Neural cell (in vitro differentiated cells): ENCODE measurements at regions not wholly inside any gene's neighbourhood (a gene's known extent, or its start where the extent isn't known, plus 50 kb on each side); places are given as distances from the start of the nearest gene placed in this dataset.
A peak's percentile ranks its signal among the peaks of the same experiment; 100 is the strongest.
"Not testable (repeated sequence)": the region's sequence is repeated elsewhere in the genome, so short reads cannot be mapped to it uniquely, and the experiment has no call there.

ENCODE experiments used
- H2AFZ ChIP-seq: fragments of 200-600, 300-800 bp; sonication (generic), shearing (Covaris generic); 2 replicates; pipeline ENCODE4 v1.6.0; 2014; ENCODE audit warnings: low read depth, mild to moderate bottlenecking, antibody characterized with exemption, low read length, moderate library complexity
- H3F3A ChIP-seq: fragments of 200-600 bp; shearing (Covaris generic); 2 replicates; pipeline ENCODE4 v1.6.1; 2016; ENCODE audit warnings: mild to moderate bottlenecking, moderate library complexity, mixed read lengths, antibody characterized with exemption, low read length; ENCODE audit not compliant: insufficient read depth, poor library complexity, severe bottlenecking
- H3K27ac ChIP-seq: fragments of 200-600, 300-800 bp; sonication (generic), shearing (Covaris generic); 2 replicates; pipeline ENCODE4 v1.5.1; 2014; ENCODE audit warnings: mild to moderate bottlenecking, low read length, moderate library complexity
- H3K27me3 ChIP-seq: fragments of 300-800, 200-600 bp; sonication (generic), shearing (Covaris generic); 2 replicates; pipeline ENCODE4 v1.6.0; 2014; ENCODE audit warnings: mild to moderate bottlenecking, low read depth, low read length, moderate library complexity; ENCODE audit not compliant: insufficient read depth
- H3K36me3 ChIP-seq: fragments of 300-800, 200-600 bp; sonication (generic), shearing (Covaris generic); 2 replicates; pipeline ENCODE4 v1.5.1; 2014; ENCODE audit warnings: mild to moderate bottlenecking, antibody characterized with exemption, low read length, moderate library complexity; ENCODE audit not compliant: insufficient read depth
- H3K4me2 ChIP-seq: fragments of 300-800, 200-600 bp; sonication (generic), shearing (Covaris generic); 2 replicates; pipeline ENCODE4 v1.6.0; 2014; ENCODE audit warnings: mild to moderate bottlenecking, low read length
- H3K4me3 ChIP-seq: fragments of 300-800, 200-600 bp; sonication (generic), shearing (Covaris generic); 2 replicates; pipeline ENCODE4 v1.5.1; 2014; ENCODE audit warnings: mild to moderate bottlenecking, low read length, moderate library complexity
- H3K79me2 ChIP-seq: fragments of 200-600 bp; shearing (Covaris generic); replicated peaks from 2 replicates; pipeline ENCODE4 v1.6.0; 2014; ENCODE audit warnings: mild to moderate bottlenecking, low read length, moderate library complexity; ENCODE audit not compliant: insufficient read depth
- H3K9ac ChIP-seq: fragments of 300-800, 200-600 bp; sonication (generic), shearing (Covaris generic); 2 replicates; pipeline ENCODE4 v1.6.1; 2016; ENCODE audit warnings: mild to moderate bottlenecking, low read length, mixed read lengths
- H3K9me2 ChIP-seq: fragments of 200-600 bp; shearing (Covaris generic); 2 replicates; pipeline ENCODE4 v1.6.1; 2016; ENCODE audit warnings: mild to moderate bottlenecking, low read length, mixed read lengths; ENCODE audit not compliant: insufficient read depth
- H3K9me3 ChIP-seq: fragments of 200-600, 300-800 bp; sonication (generic), shearing (Covaris generic); 2 replicates; pipeline ENCODE4 v1.6.1; 2016; ENCODE audit warnings: mild to moderate bottlenecking, mixed run types, low read length, moderate library complexity, mixed read lengths
- H4K20me1 ChIP-seq: fragments of 200-600 bp; shearing (Covaris generic); 2 replicates; pipeline ENCODE4 v1.6.1; 2016; ENCODE audit warnings: mild to moderate bottlenecking, mixed run types; ENCODE audit not compliant: insufficient read depth
- CTCF ChIP-seq: fragments of 450-650 bp; IDR thresholded peaks from 2 replicates; pipeline ENCODE4 v1.5.1; 2014; ENCODE audit warnings: antibody characterized with exemption, mild to moderate bottlenecking, moderate library complexity; ENCODE audit not compliant: poor library complexity, severe bottlenecking
- RAD21 ChIP-seq: fragments of 450-650 bp; conservative IDR thresholded peaks from 2 replicates; pipeline ENCODE4 v1.6.1; 2014; ENCODE audit warnings: antibody characterized with exemption, mild to moderate bottlenecking, moderate library complexity

DNA sequence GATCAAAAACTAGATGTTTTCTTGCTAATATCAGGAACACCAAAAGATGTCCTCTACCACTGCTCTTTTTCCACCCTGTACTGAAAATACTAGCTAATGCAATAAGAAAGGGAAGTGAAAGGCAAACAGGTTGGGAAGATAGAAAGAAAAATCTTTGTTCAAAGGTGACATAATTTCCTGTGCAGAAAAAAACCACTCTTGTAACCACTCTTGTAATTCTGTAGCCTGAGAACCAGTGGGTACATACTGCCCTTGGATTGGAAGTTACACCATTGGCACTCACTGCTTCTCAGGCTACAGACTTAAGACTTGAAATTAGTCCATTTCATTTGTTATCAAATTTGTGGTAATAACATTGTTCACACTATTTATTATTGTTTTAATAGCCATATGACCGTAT, 263.0 kb upstream of the TGIF2LX start:
- H3K79me2 ChIP-seq, H3K27me3 ChIP-seq, H3K9ac ChIP-seq, H3F3A ChIP-seq, H3K36me3 ChIP-seq, H2AFZ ChIP-seq, H3K4me2 ChIP-seq, H3K27ac ChIP-seq, H3K9me2 ChIP-seq, H4K20me1 ChIP-seq, H3K9me3 ChIP-seq, H3K4me3 ChIP-seq: not testable (repeated sequence)

- H3K79me2 ChIP-seq = not testable (repeated sequence)
Measured at GRCh38 chrX:89706481-89706880, 215.2 kb upstream of the TGIF2LX start.

GRCh38 chrX:89707363-89707927, 214.3 kb upstream of the TGIF2LX start:
- not testable (repeated sequence) for H3K4me2 ChIP-seq, H3K27me3 ChIP-seq, H3F3A ChIP-seq, H3K4me3 ChIP-seq, H2AFZ ChIP-seq, H3K27ac ChIP-seq, H3K9me2 ChIP-seq, H3K36me3 ChIP-seq, H3K79me2 ChIP-seq, H3K9me3 ChIP-seq, H4K20me1 ChIP-seq, H3K9ac ChIP-seq

More at GRCh38 chrX:89706481-89706880, 215.2 kb upstream of the TGIF2LX start:
- H4K20me1 ChIP-seq, H3K27ac ChIP-seq, H3K9ac ChIP-seq, H3K9me2 ChIP-seq, H2AFZ ChIP-seq, H3F3A ChIP-seq, H3K4me2 ChIP-seq, H3K9me3 ChIP-seq, H3K4me3 ChIP-seq, H3K36me3 ChIP-seq, H3K27me3 ChIP-seq: not testable (repeated sequence)

GRCh38 chrX:89734367-89734766, 187.3 kb upstream of the TGIF2LX start:
- not testable (repeated sequence) for H3K27ac ChIP-seq, H3K4me3 ChIP-seq, H3K4me2 ChIP-seq, H3K79me2 ChIP-seq, H3K9ac ChIP-seq, H3K36me3 ChIP-seq, H3K27me3 ChIP-seq, H3K9me3 ChIP-seq, H3F3A ChIP-seq, H2AFZ ChIP-seq, H3K9me2 ChIP-seq, H4K20me1 ChIP-seq

DNA sequence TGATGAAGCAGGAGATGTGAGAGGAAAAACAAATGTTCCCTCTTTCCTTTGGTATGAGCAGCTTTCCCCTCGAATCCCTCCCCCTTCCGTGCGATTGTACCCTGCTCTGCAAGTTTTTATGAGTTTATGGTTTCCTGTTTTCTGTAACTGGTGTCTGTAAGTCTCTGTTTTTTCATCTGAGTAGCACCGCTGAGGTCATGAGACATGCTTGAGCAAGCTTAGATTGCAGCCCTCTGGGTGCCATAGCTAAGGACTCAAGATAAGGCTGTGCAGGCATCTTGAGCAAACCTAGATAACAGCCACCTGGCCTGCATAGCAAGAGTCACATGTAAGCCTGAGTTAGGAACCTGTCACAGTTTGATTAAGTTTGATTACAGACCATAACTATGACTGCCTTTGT, 165.2 kb upstream of the TGIF2LX start:
- not testable (repeated sequence) for H3K9me3 ChIP-seq, H3K36me3 ChIP-seq, H4K20me1 ChIP-seq, H3K9me2 ChIP-seq, H3F3A ChIP-seq, H3K27ac ChIP-seq, H3K4me2 ChIP-seq, H3K9ac ChIP-seq, H2AFZ ChIP-seq, H3K4me3 ChIP-seq, H3K27me3 ChIP-seq, H3K79me2 ChIP-seq

DNA sequence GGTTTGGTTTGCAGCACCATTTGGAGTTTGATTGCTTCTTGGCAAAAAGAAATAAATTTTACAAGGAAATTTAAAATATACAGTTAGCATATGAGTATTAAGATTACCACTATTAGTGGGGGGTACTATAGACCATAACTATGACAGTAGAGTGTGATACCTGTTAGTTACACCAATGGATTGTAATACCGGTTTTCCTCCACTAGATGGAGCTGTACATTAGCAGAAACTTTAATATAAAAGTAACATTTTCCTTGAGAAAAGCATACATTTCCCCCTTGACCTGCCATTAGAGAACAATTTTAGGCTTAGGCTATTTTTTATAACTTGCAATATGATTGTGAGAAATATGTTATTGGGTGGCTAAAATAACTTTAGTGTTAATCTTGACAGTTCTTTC, 163.9 kb upstream of the TGIF2LX start:
- H3K36me3 ChIP-seq, H3K4me3 ChIP-seq, H3K9me3 ChIP-seq, H3K4me2 ChIP-seq, H3K9ac ChIP-seq, H3K9me2 ChIP-seq, H4K20me1 ChIP-seq, H3K27ac ChIP-seq, H3K27me3 ChIP-seq, H2AFZ ChIP-seq, H3F3A ChIP-seq, H3K79me2 ChIP-seq: not testable (repeated sequence)
- TF ChIP-seq CTCF = peak; percentile 14
- peak; percentile 16 for TF ChIP-seq RAD21

DNA sequence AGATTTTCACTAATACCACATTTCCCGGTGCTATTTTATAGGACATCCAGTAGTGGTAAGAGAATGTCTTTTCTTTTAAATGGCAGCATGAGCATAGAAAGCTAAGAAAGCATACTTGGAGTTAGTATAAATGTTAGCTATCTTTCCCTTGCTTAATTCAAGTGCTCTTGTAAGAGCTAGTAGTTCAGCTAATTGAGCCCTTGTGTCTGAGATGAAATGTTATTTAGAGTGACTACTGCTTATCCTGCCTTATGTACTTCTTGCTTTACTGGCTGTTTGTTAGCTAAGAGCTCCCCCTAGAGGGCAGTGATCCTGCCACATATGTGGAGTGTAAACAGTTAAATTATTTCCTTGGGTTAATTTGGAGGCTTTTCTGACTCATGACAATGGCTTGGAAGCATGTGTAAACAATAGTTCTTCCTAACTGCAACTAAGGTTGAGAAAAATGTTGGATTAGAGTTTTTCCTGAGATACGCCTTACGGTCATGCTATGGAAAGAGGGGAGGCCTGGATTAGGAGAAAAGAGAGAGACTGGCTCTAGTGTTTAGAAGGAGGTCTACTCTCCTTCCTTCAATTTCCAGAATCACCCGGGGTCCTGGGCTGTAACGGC, 162.5 kb upstream of the TGIF2LX start:
- not testable (repeated sequence) for H3K9ac ChIP-seq, H3K36me3 ChIP-seq, H3K27ac ChIP-seq, H3K9me2 ChIP-seq, H3K79me2 ChIP-seq, H2AFZ ChIP-seq, H3K27me3 ChIP-seq, H3K4me3 ChIP-seq, H4K20me1 ChIP-seq, H3F3A ChIP-seq, H3K9me3 ChIP-seq, H3K4me2 ChIP-seq
